Nephron (organoid): ENCODE measurements at regions not wholly inside any gene's neighbourhood (a gene's known extent, or its start where the extent isn't known, plus 50 kb on each side); places are given as distances from the start of the nearest gene placed in this dataset.

Source experiments
- H3K27ac Mint-ChIP-seq, 3 experiments: 2 replicates each; pipeline ENCODE4 v1.8.0; 2020; ENCODE audit warnings: mixed read lengths in 3 of 3, mild to moderate bottlenecking in 2 of 3, moderate library complexity in 1 of 3
- H3K27me3 Mint-ChIP-seq: 2 replicates; pipeline ENCODE4 v1.8.0; 2021; ENCODE audit warnings: low read depth, mild to moderate bottlenecking, moderate library complexity, mixed read lengths
- H3K36me3 Mint-ChIP-seq: 2 replicates; pipeline ENCODE4 v1.8.0; 2020; ENCODE audit warnings: low read depth, mixed read lengths
- H3K4me1 Mint-ChIP-seq: 2 replicates; pipeline ENCODE4 v1.8.0; 2020; ENCODE audit warnings: mixed read lengths
- H3K4me3 Mint-ChIP-seq, 3 experiments: 2 replicates each; pipeline ENCODE4 v1.8.0; 2020; ENCODE audit warnings: mild to moderate bottlenecking in 3 of 3, mixed read lengths in 3 of 3, moderate library complexity in 2 of 3
- H3K9me3 Mint-ChIP-seq: 2 replicates; pipeline ENCODE4 v1.8.0; 2020; ENCODE audit warnings: mixed read lengths
- CTCF ChIP-seq, 3 experiments: fragments of 200-600 bp; sonication (generic); IDR thresholded peaks; one replicate each; pipeline ENCODE4 v1.5.0; 2021; ENCODE audit warnings: antibody characterized with exemption in 3 of 3; ENCODE audit not compliant: unreplicated experiment in 3 of 3

- H3K36me3 Mint-ChIP-seq: peaks cover 7% of the 10 kb centered on the region
- peaks cover 23% of the 10 kb centered on the region for H3K9me3 Mint-ChIP-seq
- TF ChIP-seq CTCF (IDR thresholded peaks at IDR 0.05; ENCODE audit: unreplicated experiment in 3 of 3): no peak
- H3K27me3 Mint-ChIP-seq: no peaks in the 10 kb centered on the region
- peak overlapping the region; percentile 48 to 69 (median 50) for H3K27ac Mint-ChIP-seq
- H3K4me3 Mint-ChIP-seq: no peak overlapping the region
- peaks cover 17% of the 10 kb centered on the region for H3K4me1 Mint-ChIP-seq
Measured at GRCh38 chr9:13841746-13842462, 472.0 kb downstream of the NFIB start.

GRCh38 chr9:13832446-13832845 is 481.5 kb downstream of the NFIB start:
- TF ChIP-seq CTCF (IDR thresholded peaks at IDR 0.05; ENCODE audit: unreplicated experiment in 3 of 3): no peak
- Mint-ChIP-seq H3K36me3 (peaks cover 22% of the 10 kb centered on the region), H3K4me3 (no peak overlapping the region), H3K27ac (no peak overlapping the region), H3K9me3 (peaks cover 39% of the 10 kb centered on the region), H3K27me3 (no peaks in the 10 kb centered on the region), H3K4me1 (peaks cover 5% of the 10 kb centered on the region)

- Mint-ChIP-seq H3K9me3 (peaks cover 19% of the 10 kb centered on the region), H3K27ac (no peak overlapping the region), H3K4me1 (peaks cover 11% of the 10 kb centered on the region), H3K4me3 (no peak overlapping the region), H3K36me3 (peaks cover 5% of the 10 kb centered on the region), H3K27me3 (no peaks in the 10 kb centered on the region)
- TF ChIP-seq CTCF (IDR thresholded peaks at IDR 0.05; ENCODE audit: unreplicated experiment in 3 of 3): no peak
Measured at GRCh38 chr9:13823026-13823425, 490.9 kb downstream of the NFIB start.

- no peaks in the 10 kb centered on the region for H3K4me1 Mint-ChIP-seq
- no peaks in the 10 kb centered on the region for H3K27me3 Mint-ChIP-seq
- no peak overlapping the region for H3K27ac Mint-ChIP-seq
- H3K9me3 Mint-ChIP-seq: peaks cover 21% of the 10 kb centered on the region
- TF ChIP-seq CTCF (IDR thresholded peaks at IDR 0.05; ENCODE audit: unreplicated experiment in 3 of 3): no peak
- no peak overlapping the region for H3K4me3 Mint-ChIP-seq
- H3K36me3 Mint-ChIP-seq: peaks cover 5% of the 10 kb centered on the region
Measured at GRCh38 chr9:13817754-13818278, 496.1 kb downstream of the NFIB start.

- Mint-ChIP-seq H3K27me3 (no peaks in the 10 kb centered on the region), H3K27ac (no peak overlapping the region), H3K9me3 (peaks cover 17% of the 10 kb centered on the region), H3K36me3 (peaks cover 5% of the 10 kb centered on the region), H3K4me1 (no peaks in the 10 kb centered on the region), H3K4me3 (no peak overlapping the region)
- TF ChIP-seq CTCF (IDR thresholded peaks at IDR 0.05; ENCODE audit: unreplicated experiment in 3 of 3): no peak
Measured at GRCh38 chr9:13816837-13817236, 497.1 kb downstream of the NFIB start.
